ENCODE measurements at regions not wholly inside any gene's neighbourhood (a gene's known extent, or its start where the extent isn't known, plus 50 kb on each side); places are given as distances from the start of the nearest gene placed in this dataset.

DNA sequence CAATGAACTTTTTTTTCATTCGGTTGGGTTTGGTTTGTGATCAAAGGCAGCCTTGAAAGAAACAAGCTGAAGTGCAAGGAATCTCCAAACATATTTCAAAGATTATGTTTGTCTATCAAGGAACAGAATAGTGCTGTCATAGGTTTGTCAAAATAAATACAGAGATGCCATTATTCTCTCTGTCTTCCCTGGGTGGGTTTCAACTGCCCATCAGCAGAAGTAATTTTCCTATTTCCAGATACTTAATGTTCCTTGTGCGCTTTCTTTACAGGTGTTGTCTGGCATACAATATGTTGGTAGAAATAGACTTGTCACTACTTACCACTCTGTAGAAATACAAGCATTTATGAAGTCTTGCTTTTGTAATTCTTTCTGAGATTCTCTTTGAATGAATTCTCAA is 294.9 kb downstream of the PDHA2 start:
- TF ChIP-seq, protein P1, sequence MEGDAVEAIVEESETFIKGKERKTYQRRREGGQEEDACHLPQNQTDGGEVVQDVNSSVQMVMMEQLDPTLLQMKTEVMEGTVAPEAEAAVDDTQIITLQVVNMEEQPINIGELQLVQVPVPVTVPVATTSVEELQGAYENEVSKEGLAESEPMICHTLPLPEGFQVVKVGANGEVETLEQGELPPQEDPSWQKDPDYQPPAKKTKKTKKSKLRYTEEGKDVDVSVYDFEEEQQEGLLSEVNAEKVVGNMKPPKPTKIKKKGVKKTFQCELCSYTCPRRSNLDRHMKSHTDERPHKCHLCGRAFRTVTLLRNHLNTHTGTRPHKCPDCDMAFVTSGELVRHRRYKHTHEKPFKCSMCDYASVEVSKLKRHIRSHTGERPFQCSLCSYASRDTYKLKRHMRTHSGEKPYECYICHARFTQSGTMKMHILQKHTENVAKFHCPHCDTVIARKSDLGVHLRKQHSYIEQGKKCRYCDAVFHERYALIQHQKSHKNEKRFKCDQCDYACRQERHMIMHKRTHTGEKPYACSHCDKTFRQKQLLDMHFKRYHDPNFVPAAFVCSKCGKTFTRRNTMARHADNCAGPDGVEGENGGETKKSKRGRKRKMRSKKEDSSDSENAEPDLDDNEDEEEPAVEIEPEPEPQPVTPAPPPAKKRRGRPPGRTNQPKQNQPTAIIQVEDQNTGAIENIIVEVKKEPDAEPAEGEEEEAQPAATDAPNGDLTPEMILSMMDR (IDR thresholded peaks at IDR 0.05; ENCODE audit: low read length) = no peak
- TF ChIP-seq EZH2 (IDR thresholded peaks at IDR 0.05; ENCODE audit: borderline replicate concordance, low read length) = no peak
